Activated CD8-positive, alpha-beta T cell treated with anti-CD3 and anti-CD28 coated beads for 36 hours (primary cell): ENCODE measurements at regions not wholly inside any gene's neighbourhood (a gene's known extent, or its start where the extent isn't known, plus 50 kb on each side); places are given as distances from the start of the nearest gene placed in this dataset.

Experiments used
- ATAC-seq: fragments of 200-7000 bp; cut with Tn5 transposase; one replicate; pipeline ENCODE4 v1.10.0; 2021; ENCODE audit warnings: mild to moderate bottlenecking, moderate library complexity
- CTCF ChIA-PET: fragments of 350-600 bp; sonication (Branson Sonifier 250); formaldehyde crosslinking; loops from one replicate; lab custom pipeline; 2021; ENCODE audit warnings: antibody characterized with exemption; lab: Charles Lee
- POLR2A ChIA-PET: fragments of 350-600 bp; sonication (Branson Sonifier 250); formaldehyde crosslinking; loops from one replicate; lab custom pipeline; 2021; ENCODE audit warnings: antibody characterized with exemption; lab: Charles Lee
- DNase-seq: peaks from one replicate; pipeline ENCODE4 v3.0.0-alpha.2; 2020
- H3K27ac Mint-ChIP-seq: one replicate; pipeline ENCODE4 v1.8.0; 2021; ENCODE audit warnings: mild to moderate bottlenecking, mixed read lengths
- H3K27me3 Mint-ChIP-seq: one replicate; pipeline ENCODE4 v1.8.0; 2021; ENCODE audit warnings: mixed read lengths
- H3K36me3 Mint-ChIP-seq: one replicate; pipeline ENCODE4 v1.8.0; 2021; ENCODE audit warnings: low read depth, mixed read lengths
- H3K4me1 Mint-ChIP-seq: one replicate; pipeline ENCODE4 v1.8.0; 2021; ENCODE audit warnings: low read depth, mixed read lengths
- H3K4me3 Mint-ChIP-seq: one replicate; pipeline ENCODE4 v1.8.0; 2021; ENCODE audit warnings: mild to moderate bottlenecking, moderate library complexity, mixed read lengths
- H3K9me3 Mint-ChIP-seq: one replicate; pipeline ENCODE4 v1.8.0; 2021; ENCODE audit warnings: mixed read lengths
- intact Hi-C: fragments of 100-400 bp; cut with micrococcal nuclease; formaldehyde crosslinking; loops from one replicate; pipeline ENCODE4 v1.10.0; 2022
- TF ChIP-seq, protein P1 (sequence below): fragments of 200-600 bp; IDR thresholded peaks from one replicate; pipeline ENCODE4 v1.8.0; 2022; ENCODE audit warnings: antibody characterized with exemption, mild to moderate bottlenecking

DNA sequence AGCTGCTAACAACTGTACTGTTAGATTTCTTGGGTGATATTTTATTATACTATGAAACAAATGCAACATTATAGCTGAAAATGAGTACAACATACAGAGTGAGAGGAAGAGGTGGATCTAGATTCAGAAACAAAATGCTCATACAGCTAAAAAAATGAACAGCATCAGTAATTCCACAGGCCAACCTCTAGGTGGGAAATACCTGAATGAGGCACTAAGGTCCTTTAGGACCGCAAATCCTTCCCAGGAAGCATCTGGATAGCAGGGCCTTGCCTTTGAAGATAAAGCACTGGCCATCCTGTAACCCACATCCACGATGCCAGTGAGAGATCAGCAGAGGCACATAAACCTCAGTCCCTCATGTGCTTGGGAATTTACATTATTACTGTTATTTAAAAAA lies 310.8 kb downstream of the YTHDC2 start:
- TF ChIP-seq, protein P1, sequence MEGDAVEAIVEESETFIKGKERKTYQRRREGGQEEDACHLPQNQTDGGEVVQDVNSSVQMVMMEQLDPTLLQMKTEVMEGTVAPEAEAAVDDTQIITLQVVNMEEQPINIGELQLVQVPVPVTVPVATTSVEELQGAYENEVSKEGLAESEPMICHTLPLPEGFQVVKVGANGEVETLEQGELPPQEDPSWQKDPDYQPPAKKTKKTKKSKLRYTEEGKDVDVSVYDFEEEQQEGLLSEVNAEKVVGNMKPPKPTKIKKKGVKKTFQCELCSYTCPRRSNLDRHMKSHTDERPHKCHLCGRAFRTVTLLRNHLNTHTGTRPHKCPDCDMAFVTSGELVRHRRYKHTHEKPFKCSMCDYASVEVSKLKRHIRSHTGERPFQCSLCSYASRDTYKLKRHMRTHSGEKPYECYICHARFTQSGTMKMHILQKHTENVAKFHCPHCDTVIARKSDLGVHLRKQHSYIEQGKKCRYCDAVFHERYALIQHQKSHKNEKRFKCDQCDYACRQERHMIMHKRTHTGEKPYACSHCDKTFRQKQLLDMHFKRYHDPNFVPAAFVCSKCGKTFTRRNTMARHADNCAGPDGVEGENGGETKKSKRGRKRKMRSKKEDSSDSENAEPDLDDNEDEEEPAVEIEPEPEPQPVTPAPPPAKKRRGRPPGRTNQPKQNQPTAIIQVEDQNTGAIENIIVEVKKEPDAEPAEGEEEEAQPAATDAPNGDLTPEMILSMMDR, result no peak
- Mint-ChIP-seq H3K36me3 (no peaks in the 10 kb centered on the region), H3K27me3 (no peaks in the 10 kb centered on the region), H3K4me1 (no peaks in the 10 kb centered on the region), H3K9me3 (peaks cover 10% of the 10 kb centered on the region), H3K4me3 (no peak overlapping the region), H3K27ac (no peak overlapping the region)
- no peak for DNase-seq
- CTCF ChIA-PET, result interaction anchor here (1.1 kb wide), 1 partner anchor 14 kb away, joined by 3 read pairs; no protein-coding TSS in a partner anchor
- ATAC-seq, result no peak
- intact Hi-C loops, result no loop called here
- POLR2A ChIA-PET, result no interaction called here

DNA sequence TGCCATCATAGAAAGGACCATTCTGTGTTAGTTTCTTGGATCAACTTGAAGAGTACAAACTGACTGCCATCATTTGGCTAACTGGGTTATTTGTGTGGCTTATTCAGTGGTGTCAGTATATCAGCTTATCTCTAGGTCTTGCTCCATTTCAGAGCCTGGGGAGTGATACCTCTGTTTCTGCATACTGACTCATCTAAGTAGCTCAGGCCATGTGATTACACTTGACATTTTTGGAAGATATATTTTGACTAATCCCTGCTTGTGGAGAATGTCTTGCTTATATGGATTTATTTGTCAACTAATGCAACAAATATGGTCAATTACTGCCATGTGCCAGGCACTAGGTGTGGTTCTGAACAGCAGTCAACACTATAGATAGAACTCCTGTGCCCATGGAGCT lies 311.7 kb downstream of the YTHDC2 start:
- Mint-ChIP-seq H3K9me3 (peaks cover 6% of the 10 kb centered on the region), H3K27me3 (no peaks in the 10 kb centered on the region), H3K4me3 (no peak overlapping the region), H3K27ac (no peak overlapping the region), H3K4me1 (no peaks in the 10 kb centered on the region), H3K36me3 (no peaks in the 10 kb centered on the region)
- TF ChIP-seq, protein P1, result no peak
- ChIA-PET CTCF (no interaction called here), POLR2A (no interaction called here)
- no peak for DNase-seq
- intact Hi-C loops, result no loop called here
- ATAC-seq, result no peak

DNA sequence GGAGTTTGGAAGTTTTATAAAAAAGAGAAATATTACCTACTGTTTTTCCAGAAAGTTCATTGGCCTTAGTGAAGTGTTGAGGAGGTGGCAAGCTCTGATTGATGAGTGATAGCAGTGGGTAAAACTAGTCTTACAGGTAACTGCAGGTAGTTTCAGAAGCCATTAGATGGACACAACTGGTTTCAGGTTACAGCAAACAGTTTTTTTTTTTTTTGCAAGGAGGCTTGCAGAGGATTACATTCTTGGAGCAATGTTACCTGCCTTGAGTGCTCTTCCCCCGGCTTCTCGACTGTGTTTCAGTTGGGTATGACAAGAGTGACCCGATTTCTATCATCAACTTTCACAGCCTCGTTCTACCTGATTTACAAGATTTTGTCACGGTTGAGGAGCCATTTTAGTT lies 333.4 kb downstream of the YTHDC2 start:
- Mint-ChIP-seq H3K36me3 (no peaks in the 10 kb centered on the region), H3K4me3 (no peak overlapping the region), H3K27ac (no peak overlapping the region), H3K9me3 (peaks cover 7% of the 10 kb centered on the region), H3K27me3 (no peaks in the 10 kb centered on the region), H3K4me1 (no peaks in the 10 kb centered on the region)
- CTCF ChIA-PET, result no interaction called here
- ATAC-seq, result no peak
- DNase-seq, result no peak
- POLR2A ChIA-PET, result no interaction called here
- TF ChIP-seq, protein P1, result no peak
- intact Hi-C loops, result no loop called here

DNA sequence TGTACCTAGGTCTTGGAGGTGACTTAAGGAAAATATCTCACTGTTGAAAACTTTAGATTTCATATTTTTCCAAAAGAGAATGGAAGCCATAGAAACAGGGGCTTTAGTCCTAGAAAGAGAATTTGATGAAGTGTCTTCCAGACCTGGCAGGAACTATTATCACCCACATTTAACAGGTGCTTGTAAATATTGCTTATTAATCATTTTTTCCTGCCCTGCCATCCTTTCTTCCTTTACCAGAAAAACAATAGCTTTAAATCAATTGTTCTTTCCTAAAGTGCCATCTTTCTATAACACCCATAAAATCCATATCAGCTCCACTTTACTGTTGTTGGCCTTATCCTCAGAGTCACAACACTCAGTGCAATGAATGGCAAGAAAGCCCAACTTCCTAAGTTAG lies 350.9 kb downstream of the YTHDC2 start:
- no peak for ATAC-seq
- intact Hi-C loops, result no loop called here

DNA sequence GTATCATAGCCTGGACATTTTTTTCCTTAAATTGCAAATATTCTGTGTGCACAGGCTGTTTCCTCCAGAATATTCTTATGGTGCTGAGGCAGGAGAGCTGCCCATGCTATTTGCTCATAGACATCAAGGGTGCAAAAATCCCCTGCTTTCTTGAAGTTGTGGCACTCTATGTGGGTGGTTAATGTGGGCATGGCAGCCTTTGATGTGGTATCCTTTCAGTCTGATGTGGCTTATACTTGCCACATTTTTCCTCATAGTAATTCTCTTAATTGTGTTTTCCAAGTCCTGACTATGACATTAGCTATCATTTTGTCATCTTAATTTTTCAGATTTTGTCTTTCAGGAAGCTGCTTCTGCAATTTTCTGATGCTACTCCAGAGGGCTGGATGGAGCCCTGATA lies 353.3 kb downstream of the YTHDC2 start:
- Mint-ChIP-seq H3K4me1 (no peaks in the 10 kb centered on the region), H3K27me3 (no peaks in the 10 kb centered on the region), H3K27ac (no peak overlapping the region), H3K36me3 (no peaks in the 10 kb centered on the region), H3K4me3 (no peak overlapping the region), H3K9me3 (peaks cover 7% of the 10 kb centered on the region)
- TF ChIP-seq, protein P1, result no peak
- POLR2A ChIA-PET, result interaction anchor here (0.6 kb wide), 1 partner anchor 9 kb away, joined by 5 read pairs; no protein-coding TSS in a partner anchor
- intact Hi-C loops, result no loop called here
- DNase-seq (peak; percentile 10), ATAC-seq (no peak)
- CTCF ChIA-PET, result no interaction called here

More for the DNA sequence above, 350.9 kb downstream of the YTHDC2 start:
- Mint-ChIP-seq H3K27me3 (no peaks in the 10 kb centered on the region), H3K36me3 (no peaks in the 10 kb centered on the region), H3K4me3 (no peak overlapping the region), H3K27ac (no peak overlapping the region), H3K9me3 (peaks cover 7% of the 10 kb centered on the region), H3K4me1 (no peaks in the 10 kb centered on the region)
- DNase-seq, result no peak
- TF ChIP-seq, protein P1, result no peak
- POLR2A ChIA-PET, result no interaction called here
- CTCF ChIA-PET, result no interaction called here
